ENCODE measurements at regions not wholly inside any gene's neighbourhood (a gene's known extent, or its start where the extent isn't known, plus 50 kb on each side); places are given as distances from the start of the nearest gene placed in this dataset.

DNA sequence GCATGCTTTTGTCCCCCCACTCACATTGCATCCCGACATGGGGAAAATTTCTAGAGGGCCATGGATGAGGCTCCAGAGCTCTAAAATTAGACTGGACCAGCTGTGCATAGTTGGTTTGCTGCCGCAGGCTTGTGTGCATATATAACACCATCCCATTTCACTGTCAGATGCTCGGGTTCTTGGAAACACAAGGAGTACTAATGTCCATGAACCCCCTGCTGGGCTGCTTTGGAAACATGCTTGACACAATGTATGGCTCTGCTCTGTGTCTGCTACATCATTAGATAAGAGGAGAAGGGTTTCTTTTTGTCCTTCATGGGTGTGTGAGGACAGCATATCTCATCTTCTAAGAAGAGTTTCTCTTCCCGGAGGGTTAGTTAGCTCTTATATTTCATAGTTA lies 292.1 kb upstream of the RORB start:
- no peaks in the 10 kb centered on the region for H3K36me3 ChIP-seq (ENCODE audit: control insufficient read depth, insufficient read depth, low read length)
- H3K4me3 ChIP-seq (ENCODE audit: low read depth, low read length), result no peak overlapping the region
- no peak for DNase-seq (ENCODE audit: low read depth)
- TF ChIP-seq, protein P1, sequence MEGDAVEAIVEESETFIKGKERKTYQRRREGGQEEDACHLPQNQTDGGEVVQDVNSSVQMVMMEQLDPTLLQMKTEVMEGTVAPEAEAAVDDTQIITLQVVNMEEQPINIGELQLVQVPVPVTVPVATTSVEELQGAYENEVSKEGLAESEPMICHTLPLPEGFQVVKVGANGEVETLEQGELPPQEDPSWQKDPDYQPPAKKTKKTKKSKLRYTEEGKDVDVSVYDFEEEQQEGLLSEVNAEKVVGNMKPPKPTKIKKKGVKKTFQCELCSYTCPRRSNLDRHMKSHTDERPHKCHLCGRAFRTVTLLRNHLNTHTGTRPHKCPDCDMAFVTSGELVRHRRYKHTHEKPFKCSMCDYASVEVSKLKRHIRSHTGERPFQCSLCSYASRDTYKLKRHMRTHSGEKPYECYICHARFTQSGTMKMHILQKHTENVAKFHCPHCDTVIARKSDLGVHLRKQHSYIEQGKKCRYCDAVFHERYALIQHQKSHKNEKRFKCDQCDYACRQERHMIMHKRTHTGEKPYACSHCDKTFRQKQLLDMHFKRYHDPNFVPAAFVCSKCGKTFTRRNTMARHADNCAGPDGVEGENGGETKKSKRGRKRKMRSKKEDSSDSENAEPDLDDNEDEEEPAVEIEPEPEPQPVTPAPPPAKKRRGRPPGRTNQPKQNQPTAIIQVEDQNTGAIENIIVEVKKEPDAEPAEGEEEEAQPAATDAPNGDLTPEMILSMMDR (IDR thresholded peaks at IDR 0.05; ENCODE audit: insufficient read depth, low read length, poor library complexity, severe bottlenecking), result no peak
- H3K27me3 ChIP-seq (ENCODE audit: control insufficient read depth, insufficient read depth, low read length), result no peaks in the 10 kb centered on the region

DNA sequence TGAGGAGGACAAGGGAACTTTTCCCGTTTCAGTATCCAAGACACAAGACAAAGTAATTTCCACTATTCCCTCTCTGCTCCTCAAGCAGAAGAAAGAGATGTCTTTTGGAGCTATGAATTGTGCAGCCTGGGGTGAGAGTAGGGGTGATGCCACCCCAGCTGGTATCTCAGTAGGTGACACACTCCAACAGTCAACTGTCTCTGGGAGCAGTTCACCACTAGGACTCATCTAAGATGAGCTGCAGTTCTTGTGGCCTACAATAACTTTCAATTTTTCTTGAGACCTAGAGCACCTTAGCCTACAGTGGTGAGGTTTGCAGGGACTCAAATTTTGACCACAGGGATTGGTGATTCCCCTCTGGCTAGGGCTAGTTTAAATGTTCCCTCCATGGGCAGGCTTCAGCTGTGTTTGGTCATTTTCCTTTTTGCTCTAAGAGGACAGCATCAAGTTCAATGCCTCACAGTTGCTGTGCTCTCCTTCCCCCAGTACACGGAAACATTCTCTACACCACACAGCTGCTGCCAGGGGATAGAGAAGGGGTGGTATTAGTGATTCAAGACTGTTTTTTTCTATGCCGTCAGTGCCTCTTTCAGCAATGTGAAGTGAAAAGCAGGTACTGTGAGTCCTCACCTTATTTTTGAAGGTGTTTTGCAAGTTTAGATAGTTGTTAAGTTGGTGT lies 278.6 kb upstream of the RORB start:
- TF ChIP-seq, protein P1 (IDR thresholded peaks at IDR 0.05; ENCODE audit: insufficient read depth, low read length, poor library complexity, severe bottlenecking), result no peak
- H3K36me3 ChIP-seq (ENCODE audit: control insufficient read depth, insufficient read depth, low read length), result no peaks in the 10 kb centered on the region
- H3K4me3 ChIP-seq (ENCODE audit: low read depth, low read length), result no peak overlapping the region
- no peak for DNase-seq (ENCODE audit: low read depth)
- H3K27me3 ChIP-seq (ENCODE audit: control insufficient read depth, insufficient read depth, low read length), result no peaks in the 10 kb centered on the region

DNA sequence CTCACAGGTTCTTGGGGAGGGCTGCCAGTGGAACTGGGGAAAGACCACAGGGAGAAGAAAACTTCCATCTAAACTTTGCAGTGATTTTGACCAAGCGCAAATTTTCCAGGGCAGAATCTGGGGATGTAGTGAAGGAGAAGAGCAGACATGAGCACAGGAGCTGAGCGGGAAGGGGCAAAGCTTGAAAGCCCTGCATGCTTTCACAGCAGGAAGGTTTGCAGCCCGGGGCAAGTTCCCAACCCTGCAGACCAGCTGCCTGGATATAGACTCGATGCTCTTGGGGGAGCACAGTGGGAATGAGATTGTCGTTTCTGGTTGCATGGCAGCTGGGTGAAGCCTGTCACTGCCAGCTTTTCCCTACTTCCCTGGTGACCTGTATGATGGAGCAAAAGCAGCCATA lies 276.8 kb upstream of the RORB start:
- TF ChIP-seq, protein P1 (IDR thresholded peaks at IDR 0.05; ENCODE audit: insufficient read depth, low read length, poor library complexity, severe bottlenecking), result no peak
- Histone ChIP-seq H3K4me3 (ENCODE audit: low read depth, low read length) (no peak overlapping the region), H3K36me3 (ENCODE audit: control insufficient read depth, insufficient read depth, low read length) (no peaks in the 10 kb centered on the region), H3K27me3 (ENCODE audit: control insufficient read depth, insufficient read depth, low read length) (no peaks in the 10 kb centered on the region)
- DNase-seq (ENCODE audit: low read depth), result no peak

GRCh38 chr9:74236857-74237256 lies 260.3 kb upstream of the RORB start:
- H3K27me3 ChIP-seq (ENCODE audit: control insufficient read depth, insufficient read depth, low read length), result no peaks in the 10 kb centered on the region
- H3K4me3 ChIP-seq (ENCODE audit: low read depth, low read length), result no peak overlapping the region
- DNase-seq (ENCODE audit: low read depth), result no peak
- TF ChIP-seq, protein P1 (IDR thresholded peaks at IDR 0.05; ENCODE audit: insufficient read depth, low read length, poor library complexity, severe bottlenecking), result no peak
- no peaks in the 10 kb centered on the region for H3K36me3 ChIP-seq (ENCODE audit: control insufficient read depth, insufficient read depth, low read length)

GRCh38 chr9:74245866-74246497 lies 251.2 kb upstream of the RORB start:
- no peaks in the 10 kb centered on the region for H3K27me3 ChIP-seq (ENCODE audit: control insufficient read depth, insufficient read depth, low read length)
- no peaks in the 10 kb centered on the region for H3K36me3 ChIP-seq (ENCODE audit: control insufficient read depth, insufficient read depth, low read length)
- TF ChIP-seq, protein P1 (IDR thresholded peaks at IDR 0.05; ENCODE audit: insufficient read depth, low read length, poor library complexity, severe bottlenecking), result no peak
- H3K4me3 ChIP-seq (ENCODE audit: low read depth, low read length), result no peak overlapping the region
- no peak for DNase-seq (ENCODE audit: low read depth)

All from kidney epithelial cell (primary cell).